ENCODE measurements at regions not wholly inside any gene's neighbourhood (a gene's known extent, or its start where the extent isn't known, plus 50 kb on each side); places are given as distances from the start of the nearest gene placed in this dataset.

DNA sequence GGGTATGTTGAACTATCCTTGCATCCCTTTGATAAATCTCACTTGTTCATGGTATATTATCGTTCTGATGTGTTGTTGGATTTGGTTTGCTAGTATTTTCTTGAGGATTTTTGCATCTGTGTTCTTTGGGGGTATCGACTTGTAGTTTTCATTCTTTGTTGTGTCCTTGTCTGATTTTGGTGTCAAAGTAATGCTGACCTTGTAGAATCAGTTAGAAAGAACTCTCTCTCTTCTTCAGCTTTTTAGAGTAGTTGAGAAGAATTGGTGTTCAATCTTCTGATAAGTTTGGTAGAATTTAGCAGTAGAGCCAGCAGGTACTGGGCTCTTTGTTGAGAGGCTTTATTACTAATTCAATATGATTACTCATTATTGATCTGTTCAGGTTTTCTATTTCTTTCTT lies 707.2 kb upstream of the LRFN5 start:
- DNase-seq (ENCODE audit: low read depth), result no peak

GRCh38 chr14:40894846-40895245 lies 711.8 kb upstream of the LRFN5 start:
- no peak for DNase-seq (ENCODE audit: low read depth)

DNA sequence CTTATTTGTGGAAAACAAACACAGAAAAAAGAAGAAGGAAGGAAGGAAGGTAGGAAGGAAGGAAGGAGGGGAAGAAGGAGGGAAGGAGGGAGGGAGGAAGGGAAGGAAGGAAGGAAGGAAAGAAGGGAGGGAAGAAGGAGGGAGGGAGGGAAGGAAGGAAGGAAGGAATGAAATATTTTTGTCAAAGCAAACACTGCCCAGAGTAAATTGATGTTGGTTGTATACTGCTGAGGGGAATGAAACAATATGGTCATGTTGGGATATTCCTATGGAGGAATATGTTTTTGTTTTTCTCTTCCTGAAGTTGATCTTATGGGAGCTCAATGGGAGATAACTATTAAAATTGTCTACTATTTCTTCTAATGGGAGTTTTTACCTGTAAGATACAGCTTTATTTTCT lies 717.5 kb upstream of the LRFN5 start:
- DNase-seq (ENCODE audit: low read depth), result no peak

GRCh38 chr14:40887912-40888311 lies 718.8 kb upstream of the LRFN5 start:
- DNase-seq (ENCODE audit: low read depth), result no peak

DNA sequence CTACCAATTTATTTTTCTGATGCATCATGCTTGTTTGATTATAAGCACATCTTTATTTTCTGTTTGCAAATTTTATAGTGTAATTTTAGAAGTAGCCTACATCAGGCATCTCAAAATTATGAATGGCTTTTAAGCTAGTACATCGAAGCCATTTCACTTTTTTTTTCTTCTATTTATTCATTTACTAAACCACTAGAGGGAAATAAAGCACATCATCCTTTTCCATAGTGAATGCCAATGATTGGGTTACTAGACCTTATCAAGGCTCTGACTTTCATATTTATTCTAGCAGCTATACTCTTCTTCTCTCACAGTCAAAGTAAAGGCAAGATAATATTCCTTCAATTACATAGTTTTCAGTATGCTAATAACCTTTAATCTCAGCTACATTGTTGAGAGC lies 736.4 kb upstream of the LRFN5 start:
- no peak for DNase-seq (ENCODE audit: low read depth)

DNA sequence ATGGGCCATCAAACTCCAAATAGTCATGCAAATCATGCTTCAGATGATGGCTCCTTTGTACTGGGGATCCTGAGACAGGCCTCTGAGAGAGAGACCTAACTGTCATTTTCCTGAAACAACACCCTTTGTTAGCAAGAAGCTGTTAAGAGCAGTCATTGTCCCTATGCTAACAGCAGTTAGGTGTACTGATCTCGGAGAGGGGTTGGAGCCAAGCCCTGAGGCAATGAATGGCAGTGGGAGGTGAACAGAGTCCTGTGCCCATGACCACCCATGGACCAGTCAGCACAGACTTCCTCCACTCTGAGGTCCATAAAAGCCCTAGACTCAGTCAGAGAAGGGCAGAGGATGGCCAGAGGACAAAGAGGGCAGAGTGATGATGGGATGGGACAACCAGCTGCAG lies 747.6 kb upstream of the LRFN5 start:
- no peak for DNase-seq (ENCODE audit: low read depth)

DNA sequence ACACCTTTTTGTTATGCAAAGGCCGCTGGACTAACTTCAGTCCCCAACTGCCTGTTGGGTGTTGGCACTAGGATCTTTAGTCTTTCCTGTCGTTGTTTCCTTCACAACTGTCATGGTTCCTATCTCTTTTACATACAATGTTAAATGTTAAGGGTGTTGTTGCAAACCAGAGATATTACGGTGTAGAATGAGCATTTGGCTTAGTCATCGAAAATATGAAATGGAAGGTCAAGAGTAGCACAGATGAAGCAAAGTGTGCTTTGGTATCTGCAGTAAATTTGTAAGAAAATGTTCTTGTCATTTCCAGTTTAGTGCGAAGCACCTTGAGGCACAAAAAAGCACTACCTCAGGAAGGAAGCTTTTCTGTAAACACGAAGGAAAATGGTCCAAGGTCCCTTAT lies 751.3 kb upstream of the LRFN5 start:
- DNase-seq (ENCODE audit: low read depth), result no peak

DNA sequence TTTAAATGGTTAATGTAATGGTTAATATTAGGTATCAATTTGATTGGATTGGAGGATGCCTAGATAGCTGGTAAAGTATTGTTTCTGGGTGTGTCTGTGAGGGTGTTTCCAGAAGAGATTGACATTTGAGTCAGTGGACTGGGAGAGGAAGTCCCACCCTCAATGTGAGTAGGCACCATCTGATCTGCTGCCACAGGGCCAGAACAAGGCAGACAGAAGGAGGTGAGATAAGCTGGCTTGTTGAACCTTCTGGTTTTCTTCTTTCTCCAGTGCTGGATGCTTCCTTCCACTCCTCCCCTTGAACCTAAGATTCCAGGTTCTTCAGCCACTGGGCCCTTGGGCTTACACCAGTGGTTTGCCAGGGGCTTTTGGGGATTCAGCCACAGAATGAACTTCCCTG lies 756.5 kb upstream of the LRFN5 start:
- no peak for DNase-seq (ENCODE audit: low read depth)

DNA sequence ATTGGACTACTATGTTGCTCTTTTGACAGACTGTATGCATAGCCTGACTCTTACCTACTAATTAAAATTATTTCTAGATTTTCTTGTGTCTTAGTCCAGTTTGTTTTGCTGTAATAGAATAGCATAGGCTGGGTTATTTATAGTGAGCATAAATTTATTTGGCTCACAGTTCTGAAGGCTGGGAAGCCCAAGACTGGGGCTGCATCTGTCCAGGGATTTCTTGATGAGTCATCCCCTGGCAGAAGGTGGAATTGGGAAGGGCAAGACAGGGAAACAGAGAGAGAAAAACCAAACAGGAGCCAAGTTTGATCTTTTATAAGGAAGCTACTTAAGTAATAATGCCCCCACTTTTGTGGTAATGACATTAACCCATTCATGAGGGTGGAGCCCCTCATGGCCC lies 759.2 kb upstream of the LRFN5 start:
- DNase-seq (ENCODE audit: low read depth), result no peak

DNA sequence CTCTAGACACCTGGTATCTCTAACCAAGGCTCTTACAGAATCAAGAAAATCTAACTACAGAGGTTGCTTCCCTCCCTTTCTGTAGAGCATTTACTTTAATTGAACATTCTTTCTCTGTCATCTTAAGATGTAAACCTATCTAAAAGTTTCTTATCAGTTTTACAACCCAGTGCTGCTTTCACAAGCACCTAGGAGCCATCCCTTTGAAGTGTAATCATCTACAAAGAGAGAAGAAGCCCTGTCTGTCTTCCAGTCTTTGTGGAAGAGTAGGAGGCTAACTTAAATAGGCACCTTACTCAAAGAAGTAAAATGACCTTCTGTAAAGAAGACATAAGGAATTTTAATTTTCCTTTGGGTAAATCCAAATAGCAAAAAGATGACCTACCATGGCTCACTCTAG lies 763.9 kb upstream of the LRFN5 start:
- DNase-seq (ENCODE audit: low read depth), result no peak

DNA sequence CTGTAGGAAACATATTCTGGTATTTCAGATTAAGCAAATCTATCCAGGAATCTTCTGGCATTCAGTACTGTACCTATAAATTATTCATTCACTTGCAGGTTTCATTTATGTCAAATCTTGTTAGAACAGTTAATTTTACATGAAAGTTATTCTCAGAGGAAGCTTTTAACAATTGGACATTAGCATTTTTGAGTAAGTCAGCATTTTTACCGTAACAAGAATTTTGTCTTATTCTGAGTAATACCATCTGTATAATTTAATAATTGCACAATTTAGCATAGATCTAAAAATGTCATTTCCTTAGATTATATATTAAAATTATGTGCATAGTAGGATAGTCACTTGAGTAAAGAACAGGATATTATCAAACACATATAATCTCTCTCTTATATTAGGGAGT lies 764.8 kb upstream of the LRFN5 start:
- no peak for DNase-seq (ENCODE audit: low read depth)

- DNase-seq (ENCODE audit: low read depth), result no peak
These were observed 768.1 kb upstream of the LRFN5 start for GRCh38 chr14:40838601-40839000.

DNA sequence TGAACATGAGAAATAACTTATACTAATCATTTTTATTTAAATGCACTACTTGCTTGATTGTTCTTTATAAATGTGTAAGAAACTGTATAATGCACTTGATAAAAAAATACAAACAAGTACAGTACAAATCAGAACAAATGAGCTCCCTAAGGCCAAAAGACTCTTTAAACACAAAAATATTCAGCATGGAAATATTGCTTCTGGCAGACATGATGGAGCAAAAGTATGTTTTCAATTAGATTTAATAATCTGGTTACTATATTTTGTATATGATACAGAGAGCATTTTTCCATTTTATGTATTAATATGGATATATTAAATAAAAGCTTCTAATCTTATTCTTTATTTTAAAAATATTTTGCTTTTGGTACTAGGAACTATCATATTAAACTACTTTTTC lies 800.2 kb upstream of the LRFN5 start:
- no peak for DNase-seq (ENCODE audit: low read depth)

- no peak for DNase-seq (ENCODE audit: low read depth)
These were observed 810.5 kb upstream of the LRFN5 start for GRCh38 chr14:40796168-40796567.

DNA sequence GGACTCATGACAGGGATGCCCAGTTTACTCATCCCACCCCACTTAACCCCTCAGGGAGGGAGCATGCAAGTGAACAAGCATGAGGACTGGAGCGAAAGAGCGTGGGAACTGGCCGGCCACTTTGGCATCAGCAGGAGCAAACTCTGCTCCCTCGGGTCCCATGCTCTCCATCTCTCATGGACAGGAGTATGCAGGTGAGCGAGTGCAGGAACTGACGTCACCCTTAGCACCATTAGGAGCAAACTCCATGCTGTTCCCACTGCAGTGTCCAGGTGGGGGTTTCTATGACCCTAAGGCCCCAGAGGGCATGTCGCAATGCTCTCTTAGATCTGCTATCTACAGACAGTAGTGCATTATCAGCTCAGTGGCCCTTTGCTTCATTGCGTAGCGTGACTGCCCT lies 821.8 kb upstream of the LRFN5 start:
- no peak for DNase-seq (ENCODE audit: low read depth)

- no peak for DNase-seq (ENCODE audit: low read depth)
These were observed 844.0 kb upstream of the LRFN5 start for GRCh38 chr14:40762685-40763084.

DNA sequence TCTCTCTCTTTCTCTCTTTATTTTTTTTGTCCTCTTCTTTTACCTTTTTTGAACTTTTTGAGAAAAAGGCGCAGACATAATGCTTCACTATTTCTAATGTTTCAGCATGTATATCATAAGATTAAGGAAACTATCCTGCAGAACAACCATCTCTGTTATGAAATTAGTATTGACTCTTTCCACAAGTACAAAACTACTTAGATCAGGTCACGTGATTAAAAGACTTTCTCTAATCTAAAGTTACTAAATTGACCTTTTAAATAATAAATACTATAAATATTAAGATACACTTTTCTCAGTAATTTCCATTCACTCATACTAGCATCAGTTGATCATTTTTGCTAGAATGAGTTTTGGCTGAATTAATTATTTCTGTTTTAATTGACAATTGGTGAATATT lies 844.5 kb upstream of the LRFN5 start:
- DNase-seq (ENCODE audit: low read depth), result no peak

DNA sequence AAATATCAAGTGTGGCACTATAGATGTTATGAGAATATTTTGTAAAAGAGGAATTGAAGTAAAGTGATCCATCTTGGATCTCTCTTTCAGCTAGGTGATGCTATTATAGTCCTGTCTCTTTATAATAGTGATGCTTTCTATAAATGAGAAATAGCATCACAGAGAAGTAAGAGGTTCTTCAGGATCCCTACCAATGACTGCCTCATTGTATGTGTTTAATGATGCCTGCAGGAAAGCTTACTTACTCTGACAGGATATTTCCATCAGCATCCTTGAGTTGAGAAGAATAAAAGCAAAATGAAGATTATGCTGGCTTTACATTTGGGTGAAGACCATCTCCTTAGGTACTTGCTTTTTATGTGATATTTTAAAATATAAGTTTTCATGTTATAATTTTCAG lies 846.0 kb upstream of the LRFN5 start:
- DNase-seq (ENCODE audit: low read depth), result no peak

- no peak for DNase-seq (ENCODE audit: low read depth)
These were observed 848.6 kb upstream of the LRFN5 start for GRCh38 chr14:40758076-40758475.

DNA sequence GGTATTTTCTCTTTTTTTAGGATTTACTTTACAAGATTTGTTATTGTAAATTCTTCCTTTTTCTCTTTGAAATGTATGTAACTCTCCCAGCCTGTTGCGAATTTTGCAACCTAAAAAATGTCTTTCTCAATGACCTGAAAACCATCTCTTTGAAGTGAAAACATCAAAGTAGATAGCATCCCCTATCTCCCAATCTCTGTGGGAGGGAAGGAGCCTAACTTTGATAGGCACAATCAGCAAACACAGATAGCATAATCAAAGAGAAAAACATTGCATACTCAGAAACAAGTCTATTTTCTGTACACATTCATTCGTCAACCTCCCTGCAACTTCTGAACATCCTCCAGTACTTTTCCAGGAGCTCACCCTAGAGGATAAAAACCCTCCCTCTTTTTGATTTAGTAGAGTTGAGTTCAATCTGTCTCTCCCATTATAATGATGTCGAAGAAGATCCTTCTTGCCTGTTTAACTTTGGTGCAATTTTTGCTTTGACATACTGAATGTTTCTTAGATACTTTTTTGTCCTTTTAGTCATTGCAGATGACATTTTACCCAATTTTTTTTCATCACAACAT lies 849.2 kb upstream of the LRFN5 start:
- no peak for DNase-seq (ENCODE audit: low read depth)

GRCh38 chr14:40733206-40733605 lies 873.5 kb upstream of the LRFN5 start:
- DNase-seq (ENCODE audit: low read depth), result no peak

DNA sequence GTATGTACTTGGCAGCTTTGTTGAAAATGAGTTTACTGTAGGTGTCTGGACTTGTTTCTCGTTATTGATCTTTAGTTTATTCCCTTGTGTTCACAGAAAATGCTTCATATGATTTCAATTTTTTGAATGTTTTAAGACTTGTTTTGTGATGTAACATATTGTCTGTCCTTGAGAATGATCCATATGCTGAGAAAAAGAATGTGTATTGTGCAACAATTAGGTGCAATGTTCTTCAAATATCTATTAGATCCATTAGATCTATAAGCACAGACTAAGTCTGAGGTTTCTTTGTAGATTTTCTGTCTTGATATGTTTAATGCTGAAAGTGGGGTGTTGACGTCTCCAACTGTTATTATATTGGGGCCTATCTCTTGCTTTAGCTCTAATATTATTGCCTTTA lies 879.6 kb upstream of the LRFN5 start:
- no peak for DNase-seq (ENCODE audit: low read depth)

GRCh38 chr14:40713387-40713786 lies 893.3 kb upstream of the LRFN5 start:
- no peak for DNase-seq (ENCODE audit: low read depth)

DNA sequence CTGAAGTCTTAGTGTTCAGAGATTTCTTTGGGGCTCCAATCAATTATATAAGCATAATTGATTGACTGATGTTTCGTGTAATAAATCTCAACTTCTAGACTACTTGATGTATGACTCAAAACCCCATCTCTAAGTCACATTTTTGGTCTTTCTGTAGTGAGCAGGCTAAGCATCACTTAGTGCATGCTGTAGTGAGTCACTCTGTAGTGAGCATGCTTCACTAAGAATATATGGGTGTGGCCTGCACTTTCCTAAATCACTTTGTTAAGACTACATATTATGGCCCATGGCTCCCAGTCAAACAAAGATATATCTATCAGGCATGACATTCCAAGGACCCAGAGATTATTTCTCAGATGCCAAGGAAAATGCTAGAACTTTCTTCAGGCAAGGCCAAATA lies 909.4 kb upstream of the LRFN5 start:
- no peak for DNase-seq (ENCODE audit: low read depth)

DNA sequence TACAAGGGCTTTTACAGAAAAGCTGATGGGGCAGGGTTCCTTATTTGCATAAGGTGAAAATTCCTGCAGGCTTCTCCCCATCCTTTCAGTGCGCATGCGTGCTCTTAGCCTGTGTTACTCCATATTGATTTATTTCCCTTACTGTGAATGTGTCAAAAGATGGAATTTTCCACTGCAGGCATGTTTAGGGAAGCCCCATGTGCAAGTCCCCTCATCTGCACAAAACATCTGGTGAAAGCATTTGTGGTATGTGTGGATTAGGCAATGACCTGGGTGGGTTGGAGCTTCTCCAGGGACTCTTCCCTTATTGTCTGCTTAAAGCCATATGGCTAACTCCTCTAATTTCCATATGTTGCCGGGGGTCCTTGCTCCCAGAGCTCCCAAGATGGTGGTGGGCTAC lies 912.7 kb upstream of the LRFN5 start:
- peak; percentile 15 for DNase-seq (ENCODE audit: low read depth)

All from HS-5 (cell line).